Memory B cell (primary cell): ENCODE measurements at regions not wholly inside any gene's neighbourhood (a gene's known extent, or its start where the extent isn't known, plus 50 kb on each side); places are given as distances from the start of the nearest gene placed in this dataset.

Experiments
- ATAC-seq: fragments of 150-1000 bp; cut with Tn5 transposase; 2 replicates; pipeline ENCODE4 v1.10.0; 2021; ENCODE audit warnings: low read depth, mild to moderate bottlenecking, moderate library complexity
- DNase-seq, 2 donors: peaks; one replicate each; pipeline ENCODE4 v3.0.0; 2022; ENCODE audit warnings: low spot score in 2 of 2
- H3K27ac Mint-ChIP-seq: one replicate; pipeline ENCODE4 v1.8.0; 2022; ENCODE audit warnings: mild to moderate bottlenecking, moderate library complexity, mixed read lengths
- H3K27me3 Mint-ChIP-seq: one replicate; pipeline ENCODE4 v1.8.0; 2022; ENCODE audit warnings: mixed read lengths
- H3K36me3 Mint-ChIP-seq: one replicate; pipeline ENCODE4 v1.8.0; 2022; ENCODE audit warnings: mild to moderate bottlenecking, mixed read lengths
- H3K4me1 Mint-ChIP-seq: one replicate; pipeline ENCODE4 v1.8.0; 2022; ENCODE audit warnings: mixed read lengths
- H3K4me3 Mint-ChIP-seq: one replicate; pipeline ENCODE4 v1.8.0; 2022; ENCODE audit warnings: mild to moderate bottlenecking, moderate library complexity, mixed read lengths
- H3K9me3 Mint-ChIP-seq: one replicate; pipeline ENCODE4 v1.8.0; 2022; ENCODE audit warnings: mixed read lengths

DNA sequence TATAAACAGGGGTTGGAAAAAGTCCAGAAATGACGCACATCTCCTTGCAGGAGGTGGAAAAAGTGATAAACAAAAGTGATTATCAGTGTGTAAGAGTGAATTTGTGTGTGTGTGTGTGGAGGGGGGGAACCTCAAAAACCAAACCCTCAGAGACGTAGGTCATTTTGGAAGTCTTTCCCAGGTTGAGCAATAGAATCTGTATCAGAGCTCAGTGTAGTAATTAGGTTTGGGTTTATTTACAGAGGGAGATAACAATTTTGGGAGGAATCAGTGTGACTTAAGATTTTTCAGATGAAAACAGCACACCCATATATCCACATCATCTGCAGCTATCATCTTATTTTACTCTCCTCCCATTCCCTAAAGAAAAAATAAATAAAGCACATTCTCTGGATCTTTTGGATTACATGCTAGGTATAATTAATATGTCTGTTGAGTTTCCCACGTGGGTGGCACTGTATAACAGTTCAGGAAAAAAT, 406.4 kb downstream of the FGF9 start:
- no peak for ATAC-seq
- no peak overlapping the region for H3K27ac Mint-ChIP-seq
- no peak overlapping the region for H3K4me3 Mint-ChIP-seq
- no peaks in the 10 kb centered on the region for H3K36me3 Mint-ChIP-seq
- no peak for DNase-seq
- H3K27me3 Mint-ChIP-seq, result peaks cover 3% of the 10 kb centered on the region
- no peaks in the 10 kb centered on the region for H3K9me3 Mint-ChIP-seq
- peaks cover 4% of the 10 kb centered on the region for H3K4me1 Mint-ChIP-seq

DNA sequence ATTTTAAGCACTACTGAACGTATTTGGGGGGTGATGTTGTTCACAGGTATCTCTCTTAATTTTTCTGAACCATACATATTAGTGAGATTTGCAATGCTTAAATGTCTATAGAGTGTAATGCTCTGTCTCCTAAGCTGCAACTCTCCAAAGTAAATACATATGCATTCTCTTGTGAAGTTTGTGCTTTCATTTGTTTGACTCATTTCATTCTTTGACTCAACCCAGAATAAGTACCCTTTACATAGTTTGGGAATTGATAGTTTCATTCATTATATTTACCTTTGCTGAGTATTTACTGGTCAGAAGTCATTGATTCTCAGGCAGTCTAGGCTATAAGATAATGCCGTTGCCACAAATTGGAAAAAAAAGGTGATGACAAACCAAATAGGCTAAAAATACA, 406.9 kb downstream of the FGF9 start:
- H3K27ac Mint-ChIP-seq, result no peak overlapping the region
- no peak overlapping the region for H3K4me3 Mint-ChIP-seq
- H3K27me3 Mint-ChIP-seq, result peaks cover 3% of the 10 kb centered on the region
- H3K36me3 Mint-ChIP-seq, result no peaks in the 10 kb centered on the region
- ATAC-seq, result no peak
- no peak for DNase-seq
- peaks cover 6% of the 10 kb centered on the region for H3K4me1 Mint-ChIP-seq
- no peaks in the 10 kb centered on the region for H3K9me3 Mint-ChIP-seq

DNA sequence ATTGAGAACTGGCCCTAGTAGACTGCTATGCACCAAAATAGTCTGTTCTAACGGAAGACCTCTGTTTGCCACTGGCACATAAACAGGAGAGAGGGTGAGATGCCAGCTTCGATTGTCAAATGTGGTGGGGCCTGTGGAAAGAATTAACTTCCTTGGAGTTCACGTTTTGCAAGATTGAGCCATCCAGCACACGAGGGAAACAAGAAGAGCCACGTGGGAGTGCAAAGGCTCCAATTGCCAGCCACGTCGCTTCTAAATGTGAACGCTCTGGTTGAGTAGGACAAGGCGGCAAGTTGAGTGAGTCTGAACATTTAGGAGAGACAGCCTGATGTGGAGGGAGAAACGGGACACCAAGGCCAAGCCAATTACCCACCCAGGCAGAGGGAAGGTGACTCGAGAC, 409.1 kb downstream of the FGF9 start:
- Mint-ChIP-seq H3K27me3 (peaks cover 5% of the 10 kb centered on the region), H3K4me3 (no peak overlapping the region), H3K4me1 (peaks cover 6% of the 10 kb centered on the region), H3K36me3 (no peaks in the 10 kb centered on the region), H3K9me3 (no peaks in the 10 kb centered on the region), H3K27ac (no peak overlapping the region)
- ATAC-seq (no peak), DNase-seq (no peak)

DNA sequence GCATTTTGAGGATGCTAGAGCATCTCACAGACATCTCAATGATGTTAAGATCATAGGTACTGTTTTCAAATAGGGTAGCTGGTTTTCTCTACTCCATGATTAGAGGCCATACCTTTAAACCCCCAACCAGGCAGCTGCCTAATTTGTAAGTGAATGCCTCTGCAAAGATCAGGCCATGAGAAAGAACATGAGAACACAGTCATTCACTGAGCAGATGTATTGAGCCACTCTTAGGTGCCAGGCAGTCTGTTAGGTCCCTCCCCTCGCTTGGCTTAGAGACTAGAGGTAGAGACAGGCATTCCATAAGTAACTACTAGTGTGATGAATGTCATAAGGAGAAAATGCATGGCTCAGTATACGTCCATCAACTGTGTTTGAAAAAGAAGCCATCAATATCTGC, 410.0 kb downstream of the FGF9 start:
- H3K27me3 Mint-ChIP-seq, result peaks cover 6% of the 10 kb centered on the region
- no peak for DNase-seq
- H3K36me3 Mint-ChIP-seq, result no peaks in the 10 kb centered on the region
- ATAC-seq, result no peak
- no peak overlapping the region for H3K27ac Mint-ChIP-seq
- no peak overlapping the region for H3K4me3 Mint-ChIP-seq
- H3K9me3 Mint-ChIP-seq, result no peaks in the 10 kb centered on the region
- H3K4me1 Mint-ChIP-seq, result peaks cover 6% of the 10 kb centered on the region

DNA sequence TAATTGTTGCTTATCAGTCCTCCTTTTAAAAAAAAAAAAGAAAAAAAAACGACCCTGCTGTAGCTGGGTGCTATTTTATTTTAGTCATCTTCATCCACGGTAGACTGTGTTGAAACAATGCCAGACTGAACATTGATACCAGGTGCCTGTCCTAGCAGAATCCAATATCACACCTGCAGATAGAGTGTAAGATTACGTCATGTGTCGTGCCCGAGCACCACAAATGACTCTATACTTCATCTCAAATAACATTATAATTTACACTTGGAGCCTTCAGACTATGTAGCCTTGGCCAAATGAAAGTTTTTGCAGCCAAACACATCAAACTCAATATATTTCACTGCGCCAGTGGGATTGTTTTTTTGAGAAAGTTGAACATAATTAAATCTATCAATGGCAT, 410.6 kb downstream of the FGF9 start:
- Mint-ChIP-seq H3K9me3 (no peaks in the 10 kb centered on the region), H3K4me3 (no peak overlapping the region), H3K27me3 (peaks cover 5% of the 10 kb centered on the region), H3K27ac (no peak overlapping the region), H3K36me3 (no peaks in the 10 kb centered on the region), H3K4me1 (peaks cover 5% of the 10 kb centered on the region)
- DNase-seq (no peak), ATAC-seq (no peak)

DNA sequence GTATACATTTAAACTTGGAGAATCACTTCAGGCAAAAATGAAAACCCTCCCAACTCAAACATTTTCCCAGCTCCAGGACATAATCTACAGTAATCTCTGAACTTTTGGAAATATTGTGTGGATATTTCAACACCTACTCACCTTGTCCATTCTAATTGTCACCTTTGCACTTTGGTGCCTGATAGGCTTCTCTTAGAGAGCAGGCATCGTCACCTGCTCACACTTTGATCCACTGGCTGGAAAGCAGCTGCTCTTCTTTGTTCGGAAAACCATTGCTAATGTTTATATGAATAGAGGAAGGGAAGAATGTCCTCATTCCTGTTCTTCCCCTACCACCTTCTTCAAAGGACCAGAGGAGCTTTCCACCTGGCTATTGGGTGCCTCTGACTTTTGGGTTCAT, 411.2 kb downstream of the FGF9 start:
- DNase-seq, result no peak
- H3K4me1 Mint-ChIP-seq, result peaks cover 2% of the 10 kb centered on the region

DNA sequence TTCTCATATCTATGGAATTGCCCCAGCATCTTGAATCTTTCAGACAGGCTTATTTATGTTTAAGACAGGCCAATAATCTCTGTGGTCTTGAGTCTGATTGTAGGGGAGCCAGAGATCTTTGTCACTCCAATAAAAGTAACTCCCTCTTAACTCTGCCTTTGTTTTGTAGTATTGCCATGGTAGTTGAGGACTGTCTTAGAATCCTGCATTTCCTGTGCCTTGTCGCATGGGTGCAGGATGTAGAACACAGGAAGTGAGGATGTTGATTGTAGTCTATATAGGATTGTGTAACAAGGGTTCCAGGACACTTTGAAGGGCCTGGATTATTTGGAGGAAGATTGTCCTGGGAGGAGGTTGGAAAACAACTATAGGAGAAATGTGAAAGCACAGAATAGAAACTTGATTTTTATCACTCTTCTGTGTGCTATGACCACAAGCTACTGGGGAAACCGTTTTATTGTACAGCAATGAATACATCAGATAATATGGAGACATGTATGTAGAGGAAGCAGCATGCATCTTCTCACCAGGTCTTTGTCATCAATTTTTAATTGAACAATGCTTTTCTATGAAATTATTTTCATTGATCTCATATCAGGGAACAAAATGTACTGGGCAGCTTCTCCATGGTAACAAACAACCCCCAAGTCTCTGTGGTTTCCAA, 411.7 kb downstream of the FGF9 start:
- H3K9me3 Mint-ChIP-seq, result no peaks in the 10 kb centered on the region
- ATAC-seq (no peak), DNase-seq (no peak)
- no peak overlapping the region for H3K27ac Mint-ChIP-seq
- no peaks in the 10 kb centered on the region for H3K36me3 Mint-ChIP-seq
- peaks cover 2% of the 10 kb centered on the region for H3K4me1 Mint-ChIP-seq
- peaks cover 3% of the 10 kb centered on the region for H3K27me3 Mint-ChIP-seq
- H3K4me3 Mint-ChIP-seq, result no peak overlapping the region

More for the DNA sequence above, 411.2 kb downstream of the FGF9 start:
- no peak for ATAC-seq
- Mint-ChIP-seq H3K27ac (no peak overlapping the region), H3K9me3 (no peaks in the 10 kb centered on the region), H3K27me3 (peaks cover 3% of the 10 kb centered on the region), H3K36me3 (no peaks in the 10 kb centered on the region), H3K4me3 (no peak overlapping the region)

DNA sequence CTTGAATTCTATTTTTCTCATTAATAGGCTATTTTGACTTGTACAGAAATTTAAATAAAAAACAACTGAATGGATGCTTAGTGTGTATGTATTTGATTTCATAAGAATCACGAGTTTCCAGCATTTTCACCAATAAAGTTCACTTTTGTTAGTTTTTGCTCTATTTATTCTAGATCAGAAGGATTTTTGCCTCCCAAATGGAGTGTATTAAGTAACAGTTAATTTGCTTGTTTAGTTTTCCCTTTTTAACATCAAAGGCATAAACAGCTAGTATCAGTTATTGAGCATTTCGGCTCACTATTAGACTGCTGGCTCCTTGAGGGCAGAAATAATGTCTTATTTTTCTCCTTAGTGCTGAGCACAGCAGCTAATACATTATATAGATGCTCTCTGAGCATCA, 414.1 kb downstream of the FGF9 start:
- Mint-ChIP-seq H3K4me3 (no peak overlapping the region), H3K27ac (no peak overlapping the region), H3K36me3 (no peaks in the 10 kb centered on the region), H3K27me3 (peaks cover 3% of the 10 kb centered on the region), H3K4me1 (peaks cover 2% of the 10 kb centered on the region), H3K9me3 (peaks cover 2% of the 10 kb centered on the region)
- ATAC-seq (no peak), DNase-seq (no peak)

DNA sequence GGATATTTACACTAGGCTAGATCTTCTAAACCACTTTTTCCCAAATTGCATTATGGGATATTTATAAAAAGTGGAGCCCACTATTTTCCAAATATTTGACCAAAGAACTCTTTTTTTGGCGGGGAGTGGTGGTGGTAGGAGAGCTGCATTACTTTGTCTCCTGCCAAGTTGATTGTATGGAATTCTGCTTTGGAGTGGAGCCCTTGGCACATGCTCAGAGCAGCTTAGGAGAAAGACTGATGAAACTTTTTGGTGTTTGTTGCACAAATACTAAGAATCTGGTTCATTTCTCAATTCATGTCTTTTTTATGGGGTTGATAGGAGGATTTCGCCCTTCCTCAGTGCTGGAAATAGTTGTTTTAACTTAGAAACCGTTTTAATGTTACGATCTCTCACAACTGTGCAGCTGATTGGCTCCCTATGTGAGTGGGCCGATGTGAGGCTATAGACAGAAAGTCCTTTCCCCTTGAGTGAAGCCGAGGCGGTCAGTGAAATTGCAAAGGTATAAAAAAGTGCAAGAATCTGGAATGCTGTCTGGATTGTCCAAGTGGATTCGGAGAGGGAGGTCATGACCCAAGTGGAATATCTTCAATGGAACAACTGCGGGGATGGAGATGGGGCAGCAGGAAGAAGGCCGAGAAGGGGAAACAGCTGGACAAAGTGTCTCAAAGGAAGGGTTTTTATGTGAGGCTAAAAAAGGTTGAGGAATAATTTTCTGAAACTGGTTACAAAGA, 415.9 kb downstream of the FGF9 start:
- Mint-ChIP-seq H3K4me1 (peaks cover 2% of the 10 kb centered on the region), H3K27ac (no peak overlapping the region), H3K27me3 (peaks cover 3% of the 10 kb centered on the region), H3K9me3 (peaks cover 2% of the 10 kb centered on the region), H3K4me3 (no peak overlapping the region), H3K36me3 (no peaks in the 10 kb centered on the region)
- ATAC-seq, result no peak
- no peak for DNase-seq

DNA sequence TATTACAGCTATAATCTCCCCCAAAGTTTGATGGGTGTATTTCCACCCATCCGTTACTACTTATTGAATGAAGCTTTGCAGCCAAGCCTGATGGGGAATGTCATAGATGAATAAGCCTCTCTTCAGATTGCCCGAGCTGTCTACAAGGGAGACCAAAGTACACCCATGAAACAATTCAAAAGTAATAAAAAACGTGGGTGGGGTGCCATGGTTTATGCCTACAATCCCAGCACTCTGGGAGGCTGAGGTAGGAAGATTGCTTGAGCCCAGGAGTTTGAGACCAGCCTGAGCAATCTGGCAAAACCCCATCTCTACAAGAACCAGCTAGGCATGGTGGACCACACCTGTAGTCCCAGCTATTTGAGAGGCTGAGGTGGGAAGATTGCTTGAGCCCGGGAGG, 419.2 kb downstream of the FGF9 start:
- Mint-ChIP-seq H3K4me3 (no peak overlapping the region), H3K36me3 (no peaks in the 10 kb centered on the region), H3K27me3 (peaks cover 1% of the 10 kb centered on the region), H3K4me1 (peaks cover 4% of the 10 kb centered on the region), H3K9me3 (peaks cover 2% of the 10 kb centered on the region), H3K27ac (no peak overlapping the region)
- ATAC-seq (no peak), DNase-seq (no peak)

DNA sequence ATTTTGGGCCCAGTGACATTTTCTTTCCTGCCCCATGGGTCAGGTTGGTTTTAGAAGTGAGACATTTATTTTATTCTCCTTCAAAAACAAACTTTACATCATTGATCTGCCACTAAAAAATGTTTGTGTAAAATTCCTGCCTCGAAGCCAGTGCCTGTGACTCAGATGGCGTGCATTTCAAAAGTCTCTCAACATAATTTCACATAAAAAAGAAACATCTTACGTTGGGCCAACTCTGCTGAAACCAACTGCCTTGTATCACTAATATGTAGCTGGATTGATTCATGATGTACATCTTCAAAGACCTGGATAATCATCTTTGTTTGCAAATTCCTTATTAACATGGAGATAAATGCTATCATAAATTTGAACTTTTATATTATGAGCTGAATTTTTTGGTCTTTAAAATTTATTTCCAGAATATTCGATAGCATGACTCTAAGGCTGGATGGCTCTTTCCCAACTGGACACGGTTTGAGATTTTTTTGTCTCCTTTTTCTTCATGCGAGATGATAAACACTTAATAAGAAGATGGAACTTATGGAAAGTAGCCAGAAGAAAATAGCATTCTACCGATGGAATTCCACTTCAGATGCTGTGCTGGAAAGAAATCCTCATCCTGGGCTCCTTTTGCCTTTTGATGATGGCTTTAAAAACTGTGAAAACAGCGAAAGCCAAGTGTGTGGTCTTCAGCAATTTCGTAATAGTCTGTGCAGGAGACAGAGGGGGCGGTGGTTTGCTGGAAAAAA, 420.5 kb downstream of the FGF9 start:
- Mint-ChIP-seq H3K27ac (no peak overlapping the region), H3K36me3 (no peaks in the 10 kb centered on the region), H3K4me3 (no peak overlapping the region), H3K4me1 (peaks cover 4% of the 10 kb centered on the region), H3K9me3 (peaks cover 2% of the 10 kb centered on the region), H3K27me3 (no peaks in the 10 kb centered on the region)
- no peak for DNase-seq
- no peak for ATAC-seq

DNA sequence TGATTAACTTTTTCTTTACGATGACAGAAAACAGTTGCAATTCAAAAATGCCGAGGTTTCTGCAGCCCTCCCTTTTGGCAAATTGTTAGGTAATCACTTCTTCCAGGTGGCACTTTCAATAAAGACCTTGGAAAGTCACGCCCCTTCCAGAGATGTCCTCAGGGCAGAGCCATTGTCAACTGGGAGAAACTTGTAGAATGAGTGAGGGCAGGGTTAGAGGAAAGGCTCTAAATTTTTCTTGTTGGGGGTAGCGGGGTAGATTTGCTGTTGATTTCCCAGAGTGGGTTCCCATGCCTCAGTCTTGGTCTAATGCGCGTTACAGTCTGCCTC, 421.1 kb downstream of the FGF9 start:
- no peak for ATAC-seq
- H3K27ac Mint-ChIP-seq, result no peak overlapping the region
- H3K4me3 Mint-ChIP-seq, result no peak overlapping the region

DNA sequence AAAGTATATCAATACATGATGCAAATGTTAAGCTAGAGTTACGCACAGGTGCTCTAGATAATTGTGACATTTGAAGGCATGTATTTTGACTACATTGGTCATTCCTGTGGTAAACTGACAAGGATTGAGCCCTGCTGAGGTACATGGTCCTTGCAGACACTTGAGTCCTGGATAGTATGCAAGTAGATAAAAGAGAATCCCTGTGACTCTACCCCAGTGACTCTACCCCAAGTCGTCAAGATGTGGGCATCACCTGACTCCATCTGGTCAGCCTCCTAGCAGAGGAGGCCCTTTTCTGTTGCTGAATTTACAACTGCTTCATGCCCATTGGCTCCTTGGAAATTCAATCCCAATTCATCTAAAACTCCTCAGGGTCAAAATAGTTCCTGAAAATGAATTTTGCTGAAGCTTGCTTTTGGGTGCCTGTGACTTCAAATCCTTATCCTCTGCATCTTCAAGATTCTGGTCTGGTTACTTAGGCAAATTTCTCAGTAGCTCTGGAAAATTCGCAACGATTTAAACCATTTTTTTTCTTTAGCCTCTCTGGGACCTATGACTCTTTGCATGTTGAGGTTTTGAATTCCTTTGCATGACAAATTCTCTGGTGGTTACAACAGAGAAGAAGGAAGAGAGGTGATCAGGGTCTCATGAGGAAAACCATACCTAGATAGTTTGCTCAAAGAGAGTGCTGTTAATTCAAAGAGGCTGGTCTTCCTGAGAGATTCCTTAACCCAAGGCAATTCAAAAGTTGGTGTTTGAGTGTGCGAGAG, 422.1 kb downstream of the FGF9 start:
- DNase-seq (no peak), ATAC-seq (no peak)
- Mint-ChIP-seq H3K4me3 (no peak overlapping the region), H3K4me1 (peaks cover 6% of the 10 kb centered on the region), H3K9me3 (no peaks in the 10 kb centered on the region), H3K36me3 (no peaks in the 10 kb centered on the region), H3K27ac (no peak overlapping the region), H3K27me3 (no peaks in the 10 kb centered on the region)

More for the DNA sequence above, 421.1 kb downstream of the FGF9 start:
- no peaks in the 10 kb centered on the region for H3K27me3 Mint-ChIP-seq
- H3K4me1 Mint-ChIP-seq, result peaks cover 4% of the 10 kb centered on the region
- peaks cover 2% of the 10 kb centered on the region for H3K9me3 Mint-ChIP-seq
- H3K36me3 Mint-ChIP-seq, result no peaks in the 10 kb centered on the region
- DNase-seq, result no peak

DNA sequence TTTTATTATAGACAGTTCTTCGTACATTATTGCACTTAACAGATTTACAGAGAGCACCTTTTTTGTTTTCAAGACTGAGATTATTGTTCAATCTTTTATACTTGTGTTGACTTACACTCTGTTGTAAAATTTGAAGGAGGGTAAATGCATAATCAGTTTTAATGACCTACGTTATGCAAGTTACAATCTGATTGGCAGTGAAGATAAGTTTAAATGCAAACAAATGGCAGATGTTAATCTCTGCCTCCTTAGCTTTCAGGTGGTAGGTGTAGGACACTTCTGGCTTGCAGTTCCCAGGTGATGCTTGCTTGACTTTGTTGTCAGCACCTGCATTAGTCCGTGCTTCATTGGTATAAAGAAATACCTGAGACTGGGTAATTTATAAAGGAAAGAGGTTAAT, 424.9 kb downstream of the FGF9 start:
- peaks cover 6% of the 10 kb centered on the region for H3K9me3 Mint-ChIP-seq
- no peak for ATAC-seq
- no peaks in the 10 kb centered on the region for H3K36me3 Mint-ChIP-seq
- no peaks in the 10 kb centered on the region for H3K27me3 Mint-ChIP-seq
- no peak for DNase-seq
- H3K27ac Mint-ChIP-seq, result no peak overlapping the region
- H3K4me1 Mint-ChIP-seq, result peaks cover 6% of the 10 kb centered on the region
- H3K4me3 Mint-ChIP-seq, result no peak overlapping the region
